ENCODE measurements at regions not wholly inside any gene's neighbourhood (a gene's known extent, or its start where the extent isn't known, plus 50 kb on each side); places are given as distances from the start of the nearest gene placed in this dataset.

DNA sequence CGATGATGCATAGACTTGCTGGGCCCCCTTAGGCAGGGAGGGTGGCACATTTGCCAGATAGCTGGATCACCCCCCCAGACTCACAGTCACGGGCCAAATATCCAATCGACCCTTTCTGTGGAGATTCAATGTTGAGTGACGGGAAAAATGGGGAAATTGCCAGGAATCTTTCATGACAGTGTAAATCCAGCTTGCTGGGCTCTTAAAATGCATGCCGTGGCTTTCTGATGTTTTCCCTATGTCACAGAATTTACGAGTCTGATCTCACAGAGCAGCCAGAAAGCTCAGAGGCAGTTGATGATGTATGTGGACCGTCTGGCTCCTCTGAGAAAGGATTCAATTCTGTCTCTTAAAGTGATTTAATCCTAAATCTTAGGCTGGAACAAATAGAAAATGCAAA is 150.1 kb upstream of the ZNF644 start (continued):
- TF ChIP-seq, protein P1, sequence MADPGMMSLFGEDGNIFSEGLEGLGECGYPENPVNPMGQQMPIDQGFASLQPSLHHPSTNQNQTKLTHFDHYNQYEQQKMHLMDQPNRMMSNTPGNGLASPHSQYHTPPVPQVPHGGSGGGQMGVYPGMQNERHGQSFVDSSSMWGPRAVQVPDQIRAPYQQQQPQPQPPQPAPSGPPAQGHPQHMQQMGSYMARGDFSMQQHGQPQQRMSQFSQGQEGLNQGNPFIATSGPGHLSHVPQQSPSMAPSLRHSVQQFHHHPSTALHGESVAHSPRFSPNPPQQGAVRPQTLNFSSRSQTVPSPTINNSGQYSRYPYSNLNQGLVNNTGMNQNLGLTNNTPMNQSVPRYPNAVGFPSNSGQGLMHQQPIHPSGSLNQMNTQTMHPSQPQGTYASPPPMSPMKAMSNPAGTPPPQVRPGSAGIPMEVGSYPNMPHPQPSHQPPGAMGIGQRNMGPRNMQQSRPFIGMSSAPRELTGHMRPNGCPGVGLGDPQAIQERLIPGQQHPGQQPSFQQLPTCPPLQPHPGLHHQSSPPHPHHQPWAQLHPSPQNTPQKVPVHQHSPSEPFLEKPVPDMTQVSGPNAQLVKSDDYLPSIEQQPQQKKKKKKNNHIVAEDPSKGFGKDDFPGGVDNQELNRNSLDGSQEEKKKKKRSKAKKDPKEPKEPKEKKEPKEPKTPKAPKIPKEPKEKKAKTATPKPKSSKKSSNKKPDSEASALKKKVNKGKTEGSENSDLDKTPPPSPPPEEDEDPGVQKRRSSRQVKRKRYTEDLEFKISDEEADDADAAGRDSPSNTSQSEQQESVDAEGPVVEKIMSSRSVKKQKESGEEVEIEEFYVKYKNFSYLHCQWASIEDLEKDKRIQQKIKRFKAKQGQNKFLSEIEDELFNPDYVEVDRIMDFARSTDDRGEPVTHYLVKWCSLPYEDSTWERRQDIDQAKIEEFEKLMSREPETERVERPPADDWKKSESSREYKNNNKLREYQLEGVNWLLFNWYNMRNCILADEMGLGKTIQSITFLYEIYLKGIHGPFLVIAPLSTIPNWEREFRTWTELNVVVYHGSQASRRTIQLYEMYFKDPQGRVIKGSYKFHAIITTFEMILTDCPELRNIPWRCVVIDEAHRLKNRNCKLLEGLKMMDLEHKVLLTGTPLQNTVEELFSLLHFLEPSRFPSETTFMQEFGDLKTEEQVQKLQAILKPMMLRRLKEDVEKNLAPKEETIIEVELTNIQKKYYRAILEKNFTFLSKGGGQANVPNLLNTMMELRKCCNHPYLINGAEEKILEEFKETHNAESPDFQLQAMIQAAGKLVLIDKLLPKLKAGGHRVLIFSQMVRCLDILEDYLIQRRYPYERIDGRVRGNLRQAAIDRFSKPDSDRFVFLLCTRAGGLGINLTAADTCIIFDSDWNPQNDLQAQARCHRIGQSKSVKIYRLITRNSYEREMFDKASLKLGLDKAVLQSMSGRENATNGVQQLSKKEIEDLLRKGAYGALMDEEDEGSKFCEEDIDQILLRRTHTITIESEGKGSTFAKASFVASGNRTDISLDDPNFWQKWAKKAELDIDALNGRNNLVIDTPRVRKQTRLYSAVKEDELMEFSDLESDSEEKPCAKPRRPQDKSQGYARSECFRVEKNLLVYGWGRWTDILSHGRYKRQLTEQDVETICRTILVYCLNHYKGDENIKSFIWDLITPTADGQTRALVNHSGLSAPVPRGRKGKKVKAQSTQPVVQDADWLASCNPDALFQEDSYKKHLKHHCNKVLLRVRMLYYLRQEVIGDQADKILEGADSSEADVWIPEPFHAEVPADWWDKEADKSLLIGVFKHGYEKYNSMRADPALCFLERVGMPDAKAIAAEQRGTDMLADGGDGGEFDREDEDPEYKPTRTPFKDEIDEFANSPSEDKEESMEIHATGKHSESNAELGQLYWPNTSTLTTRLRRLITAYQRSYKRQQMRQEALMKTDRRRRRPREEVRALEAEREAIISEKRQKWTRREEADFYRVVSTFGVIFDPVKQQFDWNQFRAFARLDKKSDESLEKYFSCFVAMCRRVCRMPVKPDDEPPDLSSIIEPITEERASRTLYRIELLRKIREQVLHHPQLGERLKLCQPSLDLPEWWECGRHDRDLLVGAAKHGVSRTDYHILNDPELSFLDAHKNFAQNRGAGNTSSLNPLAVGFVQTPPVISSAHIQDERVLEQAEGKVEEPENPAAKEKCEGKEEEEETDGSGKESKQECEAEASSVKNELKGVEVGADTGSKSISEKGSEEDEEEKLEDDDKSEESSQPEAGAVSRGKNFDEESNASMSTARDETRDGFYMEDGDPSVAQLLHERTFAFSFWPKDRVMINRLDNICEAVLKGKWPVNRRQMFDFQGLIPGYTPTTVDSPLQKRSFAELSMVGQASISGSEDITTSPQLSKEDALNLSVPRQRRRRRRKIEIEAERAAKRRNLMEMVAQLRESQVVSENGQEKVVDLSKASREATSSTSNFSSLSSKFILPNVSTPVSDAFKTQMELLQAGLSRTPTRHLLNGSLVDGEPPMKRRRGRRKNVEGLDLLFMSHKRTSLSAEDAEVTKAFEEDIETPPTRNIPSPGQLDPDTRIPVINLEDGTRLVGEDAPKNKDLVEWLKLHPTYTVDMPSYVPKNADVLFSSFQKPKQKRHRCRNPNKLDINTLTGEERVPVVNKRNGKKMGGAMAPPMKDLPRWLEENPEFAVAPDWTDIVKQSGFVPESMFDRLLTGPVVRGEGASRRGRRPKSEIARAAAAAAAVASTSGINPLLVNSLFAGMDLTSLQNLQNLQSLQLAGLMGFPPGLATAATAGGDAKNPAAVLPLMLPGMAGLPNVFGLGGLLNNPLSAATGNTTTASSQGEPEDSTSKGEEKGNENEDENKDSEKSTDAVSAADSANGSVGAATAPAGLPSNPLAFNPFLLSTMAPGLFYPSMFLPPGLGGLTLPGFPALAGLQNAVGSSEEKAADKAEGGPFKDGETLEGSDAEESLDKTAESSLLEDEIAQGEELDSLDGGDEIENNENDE (IDR thresholded peaks at IDR 0.05; ENCODE audit: insufficient replicate concordance, low read length), result no peak
- no peak for TF ChIP-seq KDM4A (IDR thresholded peaks at IDR 0.05; ENCODE audit: low read depth, low read length, severe bottlenecking)
- TF ChIP-seq BACH1 (IDR thresholded peaks at IDR 0.05; ENCODE audit: low read length), result no peak
- no peak for TF ChIP-seq BRCA1 (IDR thresholded peaks at IDR 0.05; ENCODE audit: low read depth, low read length)
- TF ChIP-seq RBBP5 (IDR thresholded peaks at IDR 0.05; ENCODE audit: borderline replicate concordance, low read depth, low read length), result no peak
- TF ChIP-seq SIX5 (IDR thresholded peaks at IDR 0.05; ENCODE audit: low read depth, low read length), result no peak
- TF ChIP-seq ASH2L (IDR thresholded peaks at IDR 0.05; ENCODE audit: low read length), result no peak
- TF ChIP-seq TCF12 (IDR thresholded peaks at IDR 0.05; ENCODE audit: low read depth, low read length), result no peak
- TF ChIP-seq, protein P2, sequence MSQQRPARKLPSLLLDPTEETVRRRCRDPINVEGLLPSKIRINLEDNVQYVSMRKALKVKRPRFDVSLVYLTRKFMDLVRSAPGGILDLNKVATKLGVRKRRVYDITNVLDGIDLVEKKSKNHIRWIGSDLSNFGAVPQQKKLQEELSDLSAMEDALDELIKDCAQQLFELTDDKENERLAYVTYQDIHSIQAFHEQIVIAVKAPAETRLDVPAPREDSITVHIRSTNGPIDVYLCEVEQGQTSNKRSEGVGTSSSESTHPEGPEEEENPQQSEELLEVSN (IDR thresholded peaks at IDR 0.05), result no peak
- no peak for TF ChIP-seq TAF7 (optimal IDR thresholded peaks at IDR 0.05; ENCODE audit: borderline replicate concordance, low read depth, low read length)
- no peak for TF ChIP-seq RAD21 (IDR thresholded peaks at IDR 0.05 in 1 of 2, conservative IDR thresholded peaks at IDR 0.05 in 1 of 2; ENCODE audit: low read depth in 2 of 2, low read length in 2 of 2)
- no peak for TF ChIP-seq JUN (IDR thresholded peaks at IDR 0.05; ENCODE audit: low read depth, low read length)

Data from H1 (cell line).